A549 (cell line): ENCODE measurements at regions not wholly inside any gene's neighbourhood (a gene's known extent, or its start where the extent isn't known, plus 50 kb on each side); places are given as distances from the start of the nearest gene placed in this dataset.

Source experiments
- ATAC-seq, 2 experiments: fragments of 200-7000 bp in 1 of 2; fragments of >200 bp in 1 of 2; cut with Nextera tagmentation in 1 of 2; cut with Tn5 transposase in 1 of 2; 3 replicates each; pipeline versions ENCODE4 v1.8.0 to v1.9.1; 2018 to 2020; ENCODE audit warnings: mild to moderate bottlenecking in 1 of 2, moderate library complexity in 1 of 2
- CTCF ChIA-PET: fragments of 300-600 bp; sonication (Branson Sonifier 250); formaldehyde crosslinking; extraction: SDS; loops from one replicate; lab custom pipeline; 2021; ENCODE audit warnings: antibody characterized with exemption, inconsistent platforms; lab: Yijun Ruan, JAX
- POLR2A ChIA-PET: fragments of 350-600 bp; formaldehyde crosslinking; extraction: SDS; loops from one replicate; lab custom pipeline; 2021; ENCODE audit warnings: antibody characterized with exemption, inconsistent platforms; lab: Yijun Ruan, JAX
- DNase-seq, 2 experiments: peaks; one replicate each; pipeline versions ENCODE4 v3.0.0 to v3.0.0-alpha.2; 2011 to 2016; ENCODE audit warnings: low read depth in 1 of 2, low spot score in 1 of 2
- FAIRE-seq: peaks from 2 replicates; lab custom pipeline; 2011; peaks lifted over from hg19 to GRCh38; lab: Jason Lieb, UNC
- H3K27ac ChIP-seq, 2 experiments: fragments of >200 bp; sonication (Bioruptor Twin); formaldehyde crosslinking; 3 replicates each; pipeline ENCODE4 v1.5.1; 2016 to 2017
- H3K4me1 ChIP-seq: fragments of >200 bp; sonication (Bioruptor Twin); formaldehyde crosslinking; 3 replicates; pipeline ENCODE4 v1.6.1; 2016
- H3K4me2 ChIP-seq: fragments of >200 bp; sonication (Bioruptor Twin); formaldehyde crosslinking; 3 replicates; pipeline ENCODE4 v1.6.1; 2016
- H3K4me3 ChIP-seq: fragments of >200 bp; sonication (Bioruptor Twin); formaldehyde crosslinking; 3 replicates; pipeline ENCODE4 v1.5.1; 2016
- H3K9me3 ChIP-seq: fragments of >200 bp; sonication (Bioruptor Twin); formaldehyde crosslinking; 3 replicates; pipeline ENCODE4 v1.6.1; 2016
- BCL3 ChIP-seq: fragments of >200 bp; sonication (Bioruptor Twin); formaldehyde crosslinking; IDR thresholded peaks from 3 replicates; pipeline ENCODE4 v1.6.1; 2016
- CBX2 ChIP-seq: fragments of 200-600 bp; sonication (generic); IDR thresholded peaks from 2 replicates; pipeline ENCODE4 v1.6.1; 2016; ENCODE audit warnings: low read depth, mild to moderate bottlenecking, borderline replicate concordance
- CBX8 ChIP-seq: fragments of 200-600 bp; sonication (generic); IDR thresholded peaks from 2 replicates; pipeline ENCODE4 v1.6.1; 2016
- CEBPB ChIP-seq, 2 experiments: fragments of >200 bp in 1 of 2; sonication (Bioruptor Twin) in 1 of 2; formaldehyde crosslinking in 1 of 2; IDR thresholded peaks; 2 replicates each; pipeline ENCODE4 v1.6.1; 2012 to 2016
- E2F6 ChIP-seq: IDR thresholded peaks from 2 replicates; pipeline ENCODE4 v1.6.1; 2012; ENCODE audit warnings: low read depth, borderline replicate concordance
- EHF ChIP-seq: fragments of 250-450 bp; sonication (Bioruptor Pico); IDR thresholded peaks from 2 replicates; pipeline ENCODE4 v1.5.0; 2020; ENCODE audit warnings: mild to moderate bottlenecking
- EP300 ChIP-seq, 2 experiments: fragments of >200 bp; sonication (Bioruptor Twin); formaldehyde crosslinking; IDR thresholded peaks; 2 replicates in 1 of 2; 3 replicates in 1 of 2; pipeline ENCODE4 v1.6.1; 2016 to 2017
- ESRRA ChIP-seq: fragments of 150-350 bp; IDR thresholded peaks from 2 replicates; pipeline ENCODE4 v1.6.1; 2014; ENCODE audit warnings: mild to moderate bottlenecking, low read length, borderline replicate concordance
- HES2 ChIP-seq: fragments of >200 bp; sonication (Bioruptor Twin); formaldehyde crosslinking; IDR thresholded peaks from 2 replicates; pipeline ENCODE4 v1.6.1; 2016
- HEYL ChIP-seq: fragments of 250-450 bp; sonication (Bioruptor Pico); IDR thresholded peaks from 2 replicates; pipeline ENCODE4 v1.8.0; 2021; ENCODE audit warnings: mild to moderate bottlenecking, moderate library complexity
- HMGXB4 ChIP-seq: fragments of 250-450 bp; sonication (Bioruptor Pico); IDR thresholded peaks from 2 replicates; pipeline ENCODE4 v1.5.0; 2021; ENCODE audit warnings: mild to moderate bottlenecking, moderate library complexity, borderline replicate concordance
- KDM1A ChIP-seq: fragments of 200-600 bp; sonication (generic); IDR thresholded peaks from 2 replicates; pipeline ENCODE4 v1.6.1; 2016; ENCODE audit warnings: low read depth, mild to moderate bottlenecking
- MAFK ChIP-seq: fragments of 450-650 bp; IDR thresholded peaks from 2 replicates; pipeline ENCODE4 v1.6.1; 2014; ENCODE audit not compliant: partially characterized antibody
- MAX ChIP-seq: IDR thresholded peaks from 2 replicates; pipeline ENCODE4 v1.6.1; 2012
- NPAS2 ChIP-seq: fragments of 250-450 bp; sonication (Bioruptor Pico); IDR thresholded peaks from 2 replicates; pipeline ENCODE4 v1.8.0; 2022; ENCODE audit warnings: mild to moderate bottlenecking, moderate library complexity, borderline replicate concordance
- PBX3 ChIP-seq: IDR thresholded peaks from 2 replicates; pipeline ENCODE4 v1.6.1; 2012
- PHF8 ChIP-seq: fragments of 200-600 bp; sonication (generic); IDR thresholded peaks from 2 replicates; pipeline ENCODE4 v1.6.1; 2016; ENCODE audit warnings: low read depth, mild to moderate bottlenecking, antibody characterized with exemption, moderate library complexity, borderline replicate concordance
- POLR2AphosphoS2 ChIP-seq: conservative IDR thresholded peaks from 2 replicates; pipeline ENCODE4 v1.6.1; 2012; ENCODE audit warnings: low read length, improper control_type of control experiment, inconsistent platforms
- RAD21 ChIP-seq, 2 experiments: fragments of >200 bp in 1 of 2; sonication (Bioruptor Twin) in 1 of 2; formaldehyde crosslinking in 1 of 2; IDR thresholded peaks in 1 of 2; conservative IDR thresholded peaks in 1 of 2; 2 replicates in 1 of 2; 3 replicates in 1 of 2; pipeline ENCODE4 v1.6.1; 2012 to 2018; ENCODE audit warnings: inconsistent platforms in 1 of 2
- RCOR1 ChIP-seq: fragments of 150-350 bp; IDR thresholded peaks from 2 replicates; pipeline ENCODE4 v1.6.1; 2014; ENCODE audit warnings: antibody characterized with exemption, low read length, low read depth
- SMC3 ChIP-seq: fragments of >200 bp; sonication (Bioruptor Twin); formaldehyde crosslinking; IDR thresholded peaks from 3 replicates; pipeline ENCODE4 v1.6.1; 2018; ENCODE audit warnings: inconsistent platforms
- SREBF2 ChIP-seq: fragments of 450-650 bp; IDR thresholded peaks from 2 replicates; pipeline ENCODE4 v1.6.1; 2014; ENCODE audit warnings: mild to moderate bottlenecking, moderate library complexity
- TFCP2L1 ChIP-seq: fragments of 250-450 bp; sonication (Bioruptor Pico); IDR thresholded peaks from 2 replicates; pipeline ENCODE4 v1.5.0; 2021; ENCODE audit warnings: mild to moderate bottlenecking
- TP53 ChIP-seq: fragments of 250-450 bp; sonication (Bioruptor Pico); IDR thresholded peaks from 2 replicates; pipeline ENCODE4 v1.5.0; 2021; ENCODE audit warnings: mild to moderate bottlenecking, moderate library complexity
- USF2 ChIP-seq: fragments of 450-650 bp; IDR thresholded peaks from 2 replicates; pipeline ENCODE4 v1.6.1; 2014; ENCODE audit warnings: antibody characterized with exemption
- ZC3H11A ChIP-seq: fragments of 450-650 bp; IDR thresholded peaks from 2 replicates; pipeline ENCODE4 v1.6.1; 2014; ENCODE audit warnings: antibody characterized with exemption, mild to moderate bottlenecking
- ZNF302 ChIP-seq: fragments of 250-450 bp; sonication (Bioruptor Pico); IDR thresholded peaks from 2 replicates; pipeline ENCODE4 v1.9.0; 2021; ENCODE audit warnings: inconsistent platforms, mild to moderate bottlenecking, moderate library complexity
- ZSCAN20 ChIP-seq: fragments of 250-450 bp; sonication (Bioruptor Pico); IDR thresholded peaks from 2 replicates; pipeline ENCODE4 v1.8.0; 2022; ENCODE audit warnings: mild to moderate bottlenecking, moderate library complexity
- WGBS: methylation state at CpG from one replicate; pipeline ENCODE4 v1.1.6; 2017; ENCODE audit errors: missing lambda C conversion rate; 5-methylcytosine and 5-hydroxymethylcytosine counted together

- TF ChIP-seq ESRRA, result no peak
- TF ChIP-seq RCOR1, result no peak
- TF ChIP-seq EP300 (IDR thresholded peaks at IDR 0.05), result no peak
- no peak for TF ChIP-seq POLR2AphosphoS2
- TF ChIP-seq MAX, result no peak
- no peak for TF ChIP-seq HES2
- no peak for TF ChIP-seq KDM1A
- TF ChIP-seq HEYL, result no peak
- TF ChIP-seq MAFK, result no peak
- TF ChIP-seq SREBF2, result no peak
- no peak for TF ChIP-seq EHF (CRISPR knock-in tag)
- no peak for TF ChIP-seq RAD21 (conservative IDR thresholded peaks at IDR 0.05 in 1 of 2, IDR thresholded peaks at IDR 0.05 in 1 of 2)
- Histone ChIP-seq H3K4me3 (no peak overlapping the region), H3K9me3 (no peaks in the 10 kb centered on the region), H3K4me1 (no peaks in the 10 kb centered on the region), H3K4me2 (no peak overlapping the region), H3K27ac (no peak overlapping the region)
- no peak for DNase-seq
- POLR2A ChIA-PET, result no interaction called here
- CTCF ChIA-PET, result no interaction called here
- no peak for FAIRE-seq
- WGBS, result 0% methylated on average over 1 of the region's 1 CpG
- no peak for ATAC-seq
Measured at GRCh38 chr7:142698429-142698828, 50.8 kb upstream of the PRSS1 start.

- no peak for ATAC-seq
- POLR2A ChIA-PET, result no interaction called here
- FAIRE-seq, result no peak
Measured at GRCh38 chr7:142697270-142697669, 52.0 kb upstream of the PRSS1 start.

GRCh38 chr7:142696456-142697179 is 52.7 kb upstream of the PRSS1 start:
- no peaks in the 10 kb centered on the region for H3K4me1 ChIP-seq
- ChIA-PET POLR2A (no interaction called here), CTCF (interaction anchor here (1.4 kb wide), 1 partner anchor 64 kb away, joined by 4 read pairs; no protein-coding TSS in a partner anchor)
- no peak for FAIRE-seq
- H3K9me3 ChIP-seq, result no peaks in the 10 kb centered on the region
- ATAC-seq, result no peak
- TF ChIP-seq RAD21 (conservative IDR thresholded peaks at IDR 0.05 in 1 of 2, IDR thresholded peaks at IDR 0.05 in 1 of 2) (no peak), BCL3 (no peak), CBX8 (no peak), TP53 (CRISPR knock-in tag) (no peak), USF2 (no peak), CEBPB (IDR thresholded peaks at IDR 0.05) (no peak), E2F6 (no peak), PHF8 (no peak), PBX3 (no peak), MAX (no peak), NPAS2 (CRISPR knock-in tag) (no peak), RCOR1 (no peak), CBX2 (no peak), HMGXB4 (CRISPR knock-in tag) (no peak), ZC3H11A (no peak), ZNF302 (CRISPR knock-in tag) (no peak)
- TF ChIP-seq, all 56 proteins: peak for 0
- no peak overlapping the region for H3K4me2 ChIP-seq
- H3K27ac ChIP-seq, result no peak overlapping the region
- no peak overlapping the region for H3K4me3 ChIP-seq
- DNase-seq, result no peak

More at GRCh38 chr7:142697270-142697669, 52.0 kb upstream of the PRSS1 start:
- Histone ChIP-seq H3K27ac (no peak overlapping the region), H3K4me3 (no peak overlapping the region), H3K4me2 (no peak overlapping the region), H3K9me3 (no peaks in the 10 kb centered on the region), H3K4me1 (no peaks in the 10 kb centered on the region)
- CTCF ChIA-PET, result no interaction called here
- TF ChIP-seq SMC3, result no peak
- no peak for TF ChIP-seq TFCP2L1 (CRISPR knock-in tag)
- TF ChIP-seq ZSCAN20 (CRISPR knock-in tag), result no peak
- no peak for DNase-seq
- WGBS, result 4% methylated on average over 4 of the region's 4 CpGs
